ENCODE measurements at regions not wholly inside any gene's neighbourhood (a gene's known extent, or its start where the extent isn't known, plus 50 kb on each side); places are given as distances from the start of the nearest gene placed in this dataset.

GRCh38 chr7:68684246-68684839 is 913.9 kb upstream of the AUTS2 start:
- TF ChIP-seq CTCF (IDR thresholded peaks at IDR 0.05), result no peak
- H3K27me3 ChIP-seq, result no peaks in the 10 kb centered on the region
- intact Hi-C loops (cut with DNase I), result no loop called here

GRCh38 chr7:68684996-68685395 is 913.3 kb upstream of the AUTS2 start:
- intact Hi-C loops (cut with DNase I), result no loop called here
- no peak overlapping the region for H3K9ac ChIP-seq (ENCODE audit: low read depth in 2 of 2, low read length in 2 of 2)
- no peaks in the 10 kb centered on the region for H3K9me3 ChIP-seq
- H3K4me3 ChIP-seq, result no peak overlapping the region
- H3K36me3 ChIP-seq, result no peaks in the 10 kb centered on the region
- H3K4me1 ChIP-seq, result no peaks in the 10 kb centered on the region
- TF ChIP-seq CTCF (IDR thresholded peaks at IDR 0.05), result no peak
- no peak overlapping the region for H3K27ac ChIP-seq
- DNase-seq, result no peak
- no peaks in the 10 kb centered on the region for H3K27me3 ChIP-seq

More at GRCh38 chr7:68684246-68684839, 913.9 kb upstream of the AUTS2 start:
- DNase-seq, result no peak
- Histone ChIP-seq H3K4me1 (no peaks in the 10 kb centered on the region), H3K36me3 (no peaks in the 10 kb centered on the region), H3K9ac (ENCODE audit: low read depth in 2 of 2, low read length in 2 of 2) (no peak overlapping the region), H3K9me3 (no peaks in the 10 kb centered on the region), H3K4me3 (no peak overlapping the region), H3K27ac (no peak overlapping the region)

DNA sequence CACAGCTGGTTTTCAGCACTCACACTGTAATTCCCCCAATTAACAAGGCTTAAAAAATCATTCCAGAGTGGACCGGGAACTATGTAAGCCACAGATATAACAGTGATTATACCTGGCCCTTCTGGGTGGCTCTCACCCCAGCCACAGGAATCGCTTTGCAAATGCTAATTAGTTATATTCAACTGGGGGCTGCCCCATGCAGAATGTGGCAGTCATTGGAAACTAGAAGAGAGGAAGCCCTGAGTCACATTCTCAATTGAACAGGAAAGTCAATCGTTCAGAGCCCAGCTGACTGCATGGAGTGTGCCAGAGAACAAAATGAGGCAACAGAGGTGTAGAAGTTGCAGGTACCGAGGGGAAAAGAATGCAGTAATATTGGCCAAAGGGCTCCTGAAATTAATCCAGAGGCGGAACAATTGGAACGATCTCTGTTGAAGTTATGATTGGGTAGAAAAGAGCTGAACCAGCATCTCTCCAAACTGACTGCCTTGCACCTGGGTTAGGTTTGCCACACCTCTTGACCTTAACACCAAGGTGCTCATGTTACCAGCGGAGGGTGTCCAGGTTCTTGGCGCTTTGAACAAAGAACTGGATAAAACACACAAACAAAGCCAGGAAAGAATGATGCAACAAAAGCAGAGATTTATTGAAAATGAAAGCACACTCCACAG is 909.7 kb upstream of the AUTS2 start:
- intact Hi-C loops (cut with DNase I), result no loop called here
- no peak for TF ChIP-seq CTCF (IDR thresholded peaks at IDR 0.05)
- Histone ChIP-seq H3K27me3 (no peaks in the 10 kb centered on the region), H3K4me1 (no peaks in the 10 kb centered on the region), H3K36me3 (no peaks in the 10 kb centered on the region), H3K27ac (no peak overlapping the region), H3K9ac (ENCODE audit: low read depth in 2 of 2, low read length in 2 of 2) (no peak overlapping the region), H3K4me3 (no peak overlapping the region), H3K9me3 (no peaks in the 10 kb centered on the region)
- no peak for DNase-seq

DNA sequence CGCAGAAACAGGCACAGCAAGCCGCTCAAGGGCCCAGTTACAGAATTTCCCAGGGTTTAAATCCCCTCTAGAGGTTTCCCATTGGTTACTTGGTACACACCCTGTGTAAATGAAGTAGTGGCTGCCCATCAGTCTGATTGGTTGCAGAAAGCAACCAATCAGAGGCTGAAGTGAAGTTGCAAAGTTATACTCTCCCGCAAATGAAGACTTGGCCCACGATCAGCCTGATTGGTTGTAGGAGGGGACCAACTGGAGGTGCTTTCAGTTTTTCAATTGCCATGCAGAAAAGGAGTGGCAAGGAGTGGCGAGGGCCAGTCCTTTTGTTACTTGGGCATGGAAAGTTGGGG is 909.2 kb upstream of the AUTS2 start:
- Histone ChIP-seq H3K27ac (no peak overlapping the region), H3K4me3 (no peak overlapping the region), H3K27me3 (no peaks in the 10 kb centered on the region), H3K9ac (ENCODE audit: low read depth in 2 of 2, low read length in 2 of 2) (no peak overlapping the region), H3K36me3 (no peaks in the 10 kb centered on the region), H3K9me3 (no peaks in the 10 kb centered on the region), H3K4me1 (no peaks in the 10 kb centered on the region)
- intact Hi-C loops (cut with DNase I), result no loop called here
- TF ChIP-seq CTCF (IDR thresholded peaks at IDR 0.05), result no peak
- no peak for DNase-seq

DNA sequence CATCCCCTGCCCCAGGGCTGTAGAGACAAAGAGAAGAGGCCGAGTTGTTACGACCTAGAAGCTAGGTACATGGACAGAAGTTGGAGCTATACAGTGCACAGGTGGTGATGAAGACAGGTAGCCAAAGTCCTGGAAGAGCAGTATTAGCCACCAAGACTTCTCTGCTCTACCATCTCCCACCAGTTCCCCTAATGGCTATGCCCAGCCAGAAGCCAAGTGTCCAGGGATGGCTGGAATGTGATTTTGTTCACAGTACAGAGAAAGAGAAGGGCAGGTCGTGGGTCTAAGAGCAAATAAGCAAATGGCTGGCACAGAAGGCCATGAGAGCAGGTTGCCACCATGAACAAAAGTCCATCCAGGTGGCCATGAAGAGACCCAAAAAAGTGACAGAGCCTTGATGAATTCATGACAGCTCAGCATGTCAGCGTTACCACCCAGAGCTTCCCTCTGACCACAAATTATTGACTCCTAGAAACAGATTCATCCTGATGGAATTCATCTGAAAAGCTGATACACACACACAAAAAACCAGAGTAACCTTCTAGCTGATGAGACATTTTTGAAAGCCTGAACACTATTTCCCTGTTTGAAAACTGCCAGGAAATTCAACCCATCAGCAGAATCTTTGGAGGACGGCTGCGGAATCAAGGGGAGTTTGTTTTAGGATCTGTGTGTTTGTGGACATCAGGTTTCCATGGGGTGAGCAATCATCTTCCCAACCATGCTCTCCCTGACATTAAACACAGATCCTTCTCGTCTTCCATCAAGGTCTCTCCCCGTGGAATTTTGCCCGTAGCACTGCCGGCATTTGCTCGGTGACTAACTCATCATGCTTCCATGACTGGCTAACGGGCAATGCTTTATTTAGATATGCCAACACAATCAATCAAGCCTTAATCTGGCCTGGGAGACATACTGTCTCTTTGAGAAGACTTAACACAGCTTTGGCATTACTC is 906.7 kb upstream of the AUTS2 start:
- DNase-seq, result no peak
- no peak for TF ChIP-seq CTCF (IDR thresholded peaks at IDR 0.05)
- H3K9me3 ChIP-seq, result no peaks in the 10 kb centered on the region
- H3K27ac ChIP-seq, result no peak overlapping the region
- intact Hi-C loops (cut with DNase I), result no loop called here
- H3K36me3 ChIP-seq, result no peaks in the 10 kb centered on the region
- no peak overlapping the region for H3K4me3 ChIP-seq
- no peaks in the 10 kb centered on the region for H3K27me3 ChIP-seq
- no peaks in the 10 kb centered on the region for H3K4me1 ChIP-seq
- H3K9ac ChIP-seq (ENCODE audit: low read depth in 2 of 2, low read length in 2 of 2), result no peak overlapping the region

All from colonic mucosa (tissue), 4 donors.